HEK293 (cell line): ENCODE measurements at regions not wholly inside any gene's neighbourhood (a gene's known extent, or its start where the extent isn't known, plus 50 kb on each side); places are given as distances from the start of the nearest gene placed in this dataset.

ENCODE experiments used
- KLF9 ChIP-seq: fragments of 450-650 bp; formaldehyde crosslinking; IDR thresholded peaks from 2 replicates; pipeline ENCODE4 v1.5.1; 2016; ENCODE audit warnings: missing biosample characterization, missing genetic modification characterization, low read depth
- MZF1 ChIP-seq: fragments of 450-650 bp; formaldehyde crosslinking; IDR thresholded peaks from 2 replicates; pipeline ENCODE4 v1.5.1; 2017; ENCODE audit warnings: missing biosample characterization, missing genetic modification characterization, borderline replicate concordance
- ZNF239 ChIP-seq: fragments of 450-650 bp; formaldehyde crosslinking; IDR thresholded peaks from 2 replicates; pipeline ENCODE4 v1.5.1; 2016; ENCODE audit warnings: missing biosample characterization, missing genetic modification characterization
- ZNF274 ChIP-seq, 2 experiments: fragments of 200-500 bp in 1 of 2; fragments of 450-650 bp in 1 of 2; sonication (Bioruptor generic) in 1 of 2; formaldehyde crosslinking in 1 of 2; IDR thresholded peaks; 2 replicates each; pipeline versions ENCODE4 v1.5.1 to v1.6.1; 2014 to 2016; ENCODE audit warnings: borderline replicate concordance in 1 of 2, inconsistent platforms in 1 of 2, low read length in 1 of 2, missing biosample characterization in 1 of 2, missing genetic modification characterization in 1 of 2
- TF ChIP-seq, protein P1 (sequence below): fragments of 450-650 bp; formaldehyde crosslinking; IDR thresholded peaks from 2 replicates; pipeline ENCODE4 v1.5.1; 2016; ENCODE audit warnings: missing biosample characterization, missing genetic modification characterization

DNA sequence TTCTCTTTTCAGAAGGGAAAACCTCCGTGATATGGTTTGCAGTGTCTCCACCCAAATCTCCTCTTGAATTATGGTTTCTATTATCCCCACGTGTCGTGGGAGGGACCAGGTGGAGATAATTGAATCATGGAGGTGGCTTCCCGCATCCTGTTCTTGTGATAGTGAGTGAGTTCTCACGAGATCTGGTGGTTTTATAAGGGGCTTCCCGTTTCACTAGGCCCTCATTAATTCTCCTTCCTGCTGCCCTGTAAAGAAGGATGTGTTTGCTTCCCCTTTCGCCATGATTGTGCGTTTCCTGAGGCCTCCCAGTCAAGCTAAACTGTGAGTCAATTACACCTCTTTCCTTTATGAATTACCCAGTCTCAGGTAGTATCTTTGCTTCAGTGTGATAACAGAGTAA lies 692.7 kb upstream of the GRM7 start:
- no peak for TF ChIP-seq ZNF239 (tag by site-specific recombination)
- no peak for TF ChIP-seq MZF1
- TF ChIP-seq KLF9 (tag by site-specific recombination): no peak
- TF ChIP-seq, protein P1, sequence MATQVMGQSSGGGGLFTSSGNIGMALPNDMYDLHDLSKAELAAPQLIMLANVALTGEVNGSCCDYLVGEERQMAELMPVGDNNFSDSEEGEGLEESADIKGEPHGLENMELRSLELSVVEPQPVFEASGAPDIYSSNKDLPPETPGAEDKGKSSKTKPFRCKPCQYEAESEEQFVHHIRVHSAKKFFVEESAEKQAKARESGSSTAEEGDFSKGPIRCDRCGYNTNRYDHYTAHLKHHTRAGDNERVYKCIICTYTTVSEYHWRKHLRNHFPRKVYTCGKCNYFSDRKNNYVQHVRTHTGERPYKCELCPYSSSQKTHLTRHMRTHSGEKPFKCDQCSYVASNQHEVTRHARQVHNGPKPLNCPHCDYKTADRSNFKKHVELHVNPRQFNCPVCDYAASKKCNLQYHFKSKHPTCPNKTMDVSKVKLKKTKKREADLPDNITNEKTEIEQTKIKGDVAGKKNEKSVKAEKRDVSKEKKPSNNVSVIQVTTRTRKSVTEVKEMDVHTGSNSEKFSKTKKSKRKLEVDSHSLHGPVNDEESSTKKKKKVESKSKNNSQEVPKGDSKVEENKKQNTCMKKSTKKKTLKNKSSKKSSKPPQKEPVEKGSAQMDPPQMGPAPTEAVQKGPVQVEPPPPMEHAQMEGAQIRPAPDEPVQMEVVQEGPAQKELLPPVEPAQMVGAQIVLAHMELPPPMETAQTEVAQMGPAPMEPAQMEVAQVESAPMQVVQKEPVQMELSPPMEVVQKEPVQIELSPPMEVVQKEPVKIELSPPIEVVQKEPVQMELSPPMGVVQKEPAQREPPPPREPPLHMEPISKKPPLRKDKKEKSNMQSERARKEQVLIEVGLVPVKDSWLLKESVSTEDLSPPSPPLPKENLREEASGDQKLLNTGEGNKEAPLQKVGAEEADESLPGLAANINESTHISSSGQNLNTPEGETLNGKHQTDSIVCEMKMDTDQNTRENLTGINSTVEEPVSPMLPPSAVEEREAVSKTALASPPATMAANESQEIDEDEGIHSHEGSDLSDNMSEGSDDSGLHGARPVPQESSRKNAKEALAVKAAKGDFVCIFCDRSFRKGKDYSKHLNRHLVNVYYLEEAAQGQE (tag by site-specific recombination): no peak
- no peak for TF ChIP-seq ZNF274 (IDR thresholded peaks at IDR 0.05; ENCODE audit: low read length)
- TF ChIP-seq ZNF274 (tag by site-specific recombination; IDR thresholded peaks at IDR 0.05; ENCODE audit: borderline replicate concordance): no peak
